HepG2 (cell line): ENCODE measurements at regions not wholly inside any gene's neighbourhood (a gene's known extent, or its start where the extent isn't known, plus 50 kb on each side); places are given as distances from the start of the nearest gene placed in this dataset.

Experiments used
- ATF6 ChIP-seq: sonication (generic); formaldehyde crosslinking; conservative IDR thresholded peaks from 2 replicates; pipeline ENCODE4 v1.4.0; 2020; ENCODE audit warnings: missing genetic modification reagents
- EZH2 ChIP-seq: conservative IDR thresholded peaks from 2 replicates; pipeline ENCODE4 v1.6.1; 2012; ENCODE audit warnings: mild to moderate bottlenecking, low read depth, low read length, moderate library complexity
- KDM4B ChIP-seq: sonication (generic); formaldehyde crosslinking; IDR thresholded peaks from 2 replicates; pipeline ENCODE4 v1.4.0; 2020; ENCODE audit warnings: missing genetic modification reagents
- REST ChIP-seq, 2 experiments: IDR thresholded peaks; 2 replicates each; pipeline ENCODE4 v1.6.1; 2011 to 2012; ENCODE audit warnings: low read length in 2 of 2, borderline replicate concordance in 1 of 2, low read depth in 1 of 2, mild to moderate bottlenecking in 1 of 2, moderate library complexity in 1 of 2
- SALL2 ChIP-seq: sonication (generic); formaldehyde crosslinking; IDR thresholded peaks from 2 replicates; pipeline ENCODE4 v1.8.1; 2023; ENCODE audit warnings: mild to moderate bottlenecking, missing genetic modification reagents, inconsistent platforms
- SKI ChIP-seq: fragments of 450-650 bp; IDR thresholded peaks from one replicate; pipeline ENCODE4 v1.6.1; 2018; ENCODE audit warnings: mild to moderate bottlenecking; ENCODE audit not compliant: partially characterized antibody
- ZC3H13 ChIP-seq: sonication (generic); formaldehyde crosslinking; IDR thresholded peaks from 2 replicates; pipeline ENCODE4 v1.8.1; 2023; ENCODE audit warnings: mild to moderate bottlenecking, missing genetic modification reagents, moderate library complexity
- ZSCAN29 ChIP-seq: sonication (generic); formaldehyde crosslinking; conservative IDR thresholded peaks from 2 replicates; pipeline ENCODE4 v1.4.0; 2020; ENCODE audit warnings: mild to moderate bottlenecking, missing genetic modification reagents

GRCh38 chr4:85107553-85107952 is 141.1 kb upstream of the WDFY3 start:
- no peak for TF ChIP-seq EZH2
- TF ChIP-seq ATF6 (CRISPR knock-in tag): no peak
- TF ChIP-seq ZC3H13 (CRISPR knock-in tag): no peak
- TF ChIP-seq REST (IDR thresholded peaks at IDR 0.05; ENCODE audit: borderline replicate concordance in 1 of 2, low read depth in 1 of 2, low read length in 2 of 2): no peak
- TF ChIP-seq SALL2 (CRISPR knock-in tag): no peak
- TF ChIP-seq KDM4B (CRISPR knock-in tag): no peak
- TF ChIP-seq SKI: no peak
- no peak for TF ChIP-seq ZSCAN29
